OCI-LY1 (cell line): ENCODE measurements at regions not wholly inside any gene's neighbourhood (a gene's known extent, or its start where the extent isn't known, plus 50 kb on each side); places are given as distances from the start of the nearest gene placed in this dataset.

Experiments
- H2AFZ ChIP-seq: fragments of 200-600 bp; sonication (generic), shearing (Covaris generic); 2 replicates; pipeline ENCODE4 v1.6.0; 2014; ENCODE audit warnings: antibody characterized with exemption, mild to moderate bottlenecking, low read length
- H3F3A ChIP-seq: fragments of 200-600 bp; sonication (generic), shearing (Covaris generic); 2 replicates; pipeline ENCODE4 v1.6.0; 2014; ENCODE audit warnings: mild to moderate bottlenecking, antibody characterized with exemption, low read length, moderate library complexity; ENCODE audit not compliant: insufficient read depth
- H3K27ac ChIP-seq: fragments of 200-600 bp; sonication (generic); 2 replicates; pipeline ENCODE4 v1.5.1; 2014; ENCODE audit warnings: low read length, mixed run types, mild to moderate bottlenecking, low read depth; ENCODE audit not compliant: poor library complexity, severe bottlenecking
- H3K27me3 ChIP-seq: fragments of 200-600 bp; sonication (generic); 2 replicates; pipeline ENCODE4 v1.6.0; 2014; ENCODE audit warnings: antibody characterized with exemption, mild to moderate bottlenecking, low read length, moderate library complexity; ENCODE audit not compliant: insufficient read depth
- H3K36me3 ChIP-seq: fragments of 200-600 bp; sonication (generic); 2 replicates; pipeline ENCODE4 v1.6.1; 2014; ENCODE audit warnings: mild to moderate bottlenecking, antibody characterized with exemption, low read length, moderate library complexity, mixed read lengths; ENCODE audit not compliant: insufficient read depth
- H3K4me1 ChIP-seq: fragments of 200-600 bp; sonication (generic); 2 replicates; pipeline ENCODE4 v1.5.1; 2014; ENCODE audit warnings: mild to moderate bottlenecking, low read length, moderate library complexity; ENCODE audit not compliant: insufficient read depth, severe bottlenecking
- H3K4me2 ChIP-seq: fragments of 200-600 bp; sonication (generic), shearing (Covaris generic); 2 replicates; pipeline ENCODE4 v1.6.1; 2014; ENCODE audit warnings: low read length
- H3K4me3 ChIP-seq: fragments of 200-600 bp; sonication (generic); 2 replicates; pipeline ENCODE4 v1.5.1; 2014; ENCODE audit warnings: low read length, low read depth, mild to moderate bottlenecking, mixed read lengths; ENCODE audit not compliant: poor library complexity, severe bottlenecking
- H3K79me2 ChIP-seq: fragments of 200-600 bp; shearing (Covaris generic); 2 replicates; pipeline ENCODE4 v1.6.1; 2016; ENCODE audit warnings: mixed run types, low read length, mixed read lengths; ENCODE audit not compliant: insufficient read depth
- H3K9ac ChIP-seq: fragments of 200-600 bp; sonication (generic), shearing (Covaris generic); 2 replicates; pipeline ENCODE4 v1.6.1; 2014; ENCODE audit warnings: mild to moderate bottlenecking, low read length, mixed read lengths
- H3K9me2 ChIP-seq: fragments of 200-600 bp; sonication (generic), shearing (Covaris generic); 2 replicates; pipeline ENCODE4 v1.6.1; 2014; ENCODE audit warnings: low read depth, mild to moderate bottlenecking, low read length, mixed read lengths
- H3K9me3 ChIP-seq: fragments of 200-600 bp; shearing (Covaris generic); 2 replicates; pipeline ENCODE4 v1.6.1; 2014; ENCODE audit warnings: low read length, mixed read lengths
- H4K20me1 ChIP-seq: fragments of 200-600 bp; sonication (generic), shearing (Covaris generic); 2 replicates; pipeline ENCODE4 v1.6.0; 2016; ENCODE audit warnings: mild to moderate bottlenecking, low read length; ENCODE audit not compliant: insufficient read depth
- CTCF ChIP-seq: fragments of 200-600 bp; sonication (generic), shearing (Covaris generic); IDR thresholded peaks from 2 replicates; pipeline ENCODE4 v1.5.1; 2017; ENCODE audit warnings: mild to moderate bottlenecking, antibody characterized with exemption, low read length, moderate library complexity, mixed read lengths
- EZH2 ChIP-seq: fragments of 200-600 bp; sonication (generic), shearing (Covaris generic); IDR thresholded peaks from 2 replicates; pipeline ENCODE4 v1.8.0; 2017; ENCODE audit warnings: borderline replicate concordance, mixed run types, mild to moderate bottlenecking, antibody characterized with exemption, low read length, moderate library complexity, mixed read lengths

GRCh38 chr5:89028595-89029285, 145.8 kb upstream of the MEF2C start:
- H3K27ac ChIP-seq, result no peak overlapping the region
- H3K9me3 ChIP-seq, result no peaks in the 10 kb centered on the region
- no peaks in the 10 kb centered on the region for H4K20me1 ChIP-seq
- no peaks in the 10 kb centered on the region for H3K79me2 ChIP-seq
- no peak overlapping the region for H3K4me3 ChIP-seq
- no peaks in the 10 kb centered on the region for H3K27me3 ChIP-seq
- no peak overlapping the region for H3K4me2 ChIP-seq
- no peak overlapping the region for H3K9ac ChIP-seq
- no peak overlapping the region for H2AFZ ChIP-seq
- no peaks in the 10 kb centered on the region for H3F3A ChIP-seq
- no peak for TF ChIP-seq CTCF
- peaks cover 10% of the 10 kb centered on the region for H3K4me1 ChIP-seq
- no peaks in the 10 kb centered on the region for H3K9me2 ChIP-seq
- H3K36me3 ChIP-seq, result no peaks in the 10 kb centered on the region

GRCh38 chr5:89024045-89024444, 141.1 kb upstream of the MEF2C start:
- no peaks in the 10 kb centered on the region for H3K36me3 ChIP-seq
- H3K4me3 ChIP-seq, result no peak overlapping the region
- no peaks in the 10 kb centered on the region for H3K79me2 ChIP-seq
- no peak overlapping the region for H3K4me2 ChIP-seq
- H2AFZ ChIP-seq, result peak overlapping the region; percentile 5; the same call in 1 of the 2 replicates
- no peaks in the 10 kb centered on the region for H3K9me2 ChIP-seq
- H3K4me1 ChIP-seq, result peaks cover 12% of the 10 kb centered on the region
- H3K27me3 ChIP-seq, result no peaks in the 10 kb centered on the region
- TF ChIP-seq CTCF, result no peak
- TF ChIP-seq EZH2, result no peak
- peak overlapping the region; percentile 1 for H3K27ac ChIP-seq
- H3F3A ChIP-seq, result no peaks in the 10 kb centered on the region
- no peaks in the 10 kb centered on the region for H3K9me3 ChIP-seq
- H4K20me1 ChIP-seq, result no peaks in the 10 kb centered on the region
- H3K9ac ChIP-seq, result no peak overlapping the region

- Histone ChIP-seq H3F3A (no peaks in the 10 kb centered on the region), H3K36me3 (no peaks in the 10 kb centered on the region), H3K79me2 (no peaks in the 10 kb centered on the region), H3K4me1 (peaks cover 12% of the 10 kb centered on the region), H3K27ac (no peak overlapping the region), H3K9me3 (no peaks in the 10 kb centered on the region), H2AFZ (no peak overlapping the region), H3K9ac (no peak overlapping the region), H3K9me2 (no peaks in the 10 kb centered on the region), H4K20me1 (no peaks in the 10 kb centered on the region), H3K4me3 (no peak overlapping the region), H3K4me2 (no peak overlapping the region), H3K27me3 (no peaks in the 10 kb centered on the region)
- TF ChIP-seq CTCF (no peak), EZH2 (no peak)
Measured at GRCh38 chr5:89020926-89021610, 138.1 kb upstream of the MEF2C start.
